Left lung (tissue), 4 donors: ENCODE measurements at regions not wholly inside any gene's neighbourhood (a gene's known extent, or its start where the extent isn't known, plus 50 kb on each side); places are given as distances from the start of the nearest gene placed in this dataset.
"Not testable (repeated sequence)": the region's sequence is repeated elsewhere in the genome, so short reads cannot be mapped to it uniquely, and the experiment has no call there.

Experiments
- ATAC-seq: fragments of 200-7000 bp; cut with Tn5 transposase; one replicate; pipeline ENCODE4 v1.9.1; 2020; ENCODE audit warnings: moderate library complexity
- DNase-seq, 4 donors: peaks; one replicate each; pipeline ENCODE4 v3.0.0-alpha.2; 2013 to 2020
- H3K27ac ChIP-seq, 2 donors: fragments of 200-600 bp; sonication (generic) in 1 of 2; one replicate each; pipeline versions ENCODE4 v1.5.0 to v1.8.0; 2020 to 2021
- H3K27me3 ChIP-seq, 2 donors: fragments of 200-600 bp; sonication (generic) in 1 of 2; one replicate each; pipeline versions ENCODE4 v1.5.0 to v1.8.0; 2020 to 2021
- H3K36me3 ChIP-seq, 2 donors: fragments of 200-600 bp; sonication (generic) in 1 of 2; one replicate each; pipeline versions ENCODE4 v1.5.0 to v1.8.0; 2020 to 2021
- H3K4me1 ChIP-seq, 2 donors: fragments of 200-600 bp; one replicate each; pipeline ENCODE4 v1.8.0; 2021
- H3K4me3 ChIP-seq, 2 donors: fragments of 200-600 bp; sonication (generic) in 1 of 2; one replicate each; pipeline versions ENCODE4 v1.5.0 to v1.8.0; 2020 to 2021; ENCODE audit warnings: mild to moderate bottlenecking in 1 of 2
- H3K9me3 ChIP-seq, 2 donors: fragments of 200-600 bp; sonication (generic) in 1 of 2; one replicate each; pipeline versions ENCODE4 v1.5.0 to v1.8.0; 2020 to 2021
- CTCF ChIP-seq, 2 donors: fragments of 200-600 bp; sonication (generic) in 1 of 2; IDR thresholded peaks; one replicate each; pipeline versions ENCODE4 v1.5.0 to v1.8.0; 2021; ENCODE audit warnings: antibody characterized with exemption in 2 of 2
- intact Hi-C, 2 donors: fragments of 100-400 bp; cut with DNase I; formaldehyde crosslinking; loops; one replicate each; pipeline versions ENCODE4 v1.11.2 to v1.14.2; 2022
- donor health status: DM: no; HTN: yes; CAD: no.
- donor health status: DM: no; HTN: no; CAD: no.

DNA sequence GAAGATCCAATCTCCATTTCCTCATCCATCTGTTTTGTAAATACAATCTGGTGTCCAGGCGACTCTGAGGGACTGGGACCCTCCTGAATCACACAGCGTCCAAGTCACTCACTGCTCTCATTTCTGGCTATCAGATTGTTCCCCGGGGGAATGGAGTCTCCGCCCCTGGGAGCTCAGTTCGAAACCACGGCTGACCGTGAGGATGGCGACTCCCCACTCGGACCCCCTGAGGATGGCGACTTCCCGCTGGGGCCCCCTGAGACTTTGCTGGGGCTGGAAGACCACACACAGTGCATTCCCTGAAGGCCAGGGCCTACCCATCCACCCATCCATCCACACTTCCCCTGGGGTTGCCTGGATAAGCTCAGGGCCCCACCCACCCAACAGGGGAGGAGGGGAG, 360.5 kb downstream of the BCL2L11 start:
- H3K27me3 ChIP-seq, H3K4me3 ChIP-seq, intact Hi-C loops, DNase-seq, H3K36me3 ChIP-seq, H3K27ac ChIP-seq, H3K9me3 ChIP-seq, ATAC-seq: not testable (repeated sequence)
- H3K4me1 ChIP-seq: peaks cover 0 to 21% of the 10 kb centered on the region in 2 donors

DNA sequence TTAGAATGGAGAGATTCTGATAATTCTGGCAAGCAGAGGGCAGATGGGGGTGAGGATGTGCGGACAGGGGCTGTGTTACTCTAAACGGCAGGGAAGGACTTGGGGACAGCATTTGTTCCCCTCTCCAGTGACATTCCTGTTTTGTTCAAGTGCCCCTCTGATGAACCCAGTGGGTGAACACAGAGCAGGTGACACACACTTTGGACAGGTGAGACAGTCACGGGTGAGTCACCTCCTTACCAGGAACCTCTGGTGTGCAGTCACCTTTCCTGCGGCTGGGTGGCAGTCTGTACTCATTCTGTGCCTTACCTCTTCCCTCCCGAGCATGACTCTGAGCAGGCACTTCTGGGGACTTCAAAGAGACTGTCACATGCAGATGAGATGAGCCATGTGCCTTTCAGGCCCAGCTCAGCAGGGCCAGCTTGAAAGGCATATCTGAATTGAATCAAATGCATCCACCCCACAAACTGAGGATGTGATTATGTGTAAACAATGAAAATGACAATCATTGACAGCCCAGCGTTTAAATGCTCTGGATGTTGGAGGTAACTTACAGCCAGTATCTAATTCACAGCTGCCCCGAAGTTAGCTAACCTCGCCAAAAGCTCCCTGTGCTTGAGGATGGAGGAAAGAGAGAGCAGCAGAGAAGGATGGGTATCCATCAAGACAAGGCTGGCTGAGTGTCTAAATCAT, 362.4 kb downstream of the BCL2L11 start:
- H3K9me3 ChIP-seq, DNase-seq, H3K4me3 ChIP-seq, H3K36me3 ChIP-seq, intact Hi-C loops, H3K27ac ChIP-seq, H3K27me3 ChIP-seq: not testable (repeated sequence)
- peak; percentile 92 for ATAC-seq
- H3K4me1 ChIP-seq: peaks cover 0 to 21% of the 10 kb centered on the region in 2 donors
- peak in 1 of 2 donors; percentile 8 for TF ChIP-seq CTCF (IDR thresholded peaks at IDR 0.05)

- H3K9me3 ChIP-seq, H3K27me3 ChIP-seq, intact Hi-C loops, H3K36me3 ChIP-seq, DNase-seq, ATAC-seq, H3K27ac ChIP-seq, H3K4me3 ChIP-seq: not testable (repeated sequence)
- peaks cover 0 to 16% of the 10 kb centered on the region in 2 donors for H3K4me1 ChIP-seq
Measured at GRCh38 chr2:111484097-111484496, 363.4 kb downstream of the BCL2L11 start.

- H3K4me1 ChIP-seq, H3K27ac ChIP-seq, H3K27me3 ChIP-seq, ATAC-seq, H3K9me3 ChIP-seq, H3K36me3 ChIP-seq, intact Hi-C loops, H3K4me3 ChIP-seq, DNase-seq: not testable (repeated sequence)
Measured at GRCh38 chr2:111485895-111486294, 365.2 kb downstream of the BCL2L11 start.

DNA sequence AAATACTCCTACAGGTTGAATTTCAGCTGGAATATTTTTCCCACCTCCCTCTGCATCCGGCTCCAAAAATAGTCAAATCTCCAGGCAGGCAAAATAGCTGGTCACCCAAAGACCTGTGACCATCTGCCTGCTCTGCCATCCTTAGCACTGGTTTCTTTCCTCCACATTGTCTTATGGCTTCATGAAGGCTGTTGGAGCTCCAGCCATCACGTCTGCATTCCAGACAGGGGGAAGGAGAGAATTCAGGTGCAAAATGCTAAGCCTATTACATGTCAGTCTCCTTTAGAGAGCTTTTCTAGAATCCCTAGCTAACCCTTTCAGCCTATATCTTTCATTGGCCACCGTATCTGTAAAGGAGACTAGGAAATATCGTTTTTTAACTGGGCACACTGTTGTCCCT, 367.7 kb downstream of the BCL2L11 start:
- intact Hi-C loops: not testable (repeated sequence)

GRCh38 chr2:111489460-111489859, 368.7 kb downstream of the BCL2L11 start:
- H3K27me3 ChIP-seq, DNase-seq, intact Hi-C loops, ATAC-seq, H3K4me3 ChIP-seq, H3K27ac ChIP-seq, H3K4me1 ChIP-seq, H3K36me3 ChIP-seq, H3K9me3 ChIP-seq: not testable (repeated sequence)

More for the DNA sequence above, 367.7 kb downstream of the BCL2L11 start:
- H3K9me3 ChIP-seq, H3K27ac ChIP-seq, DNase-seq, ATAC-seq, H3K36me3 ChIP-seq, H3K4me3 ChIP-seq, H3K4me1 ChIP-seq, H3K27me3 ChIP-seq: not testable (repeated sequence)

DNA sequence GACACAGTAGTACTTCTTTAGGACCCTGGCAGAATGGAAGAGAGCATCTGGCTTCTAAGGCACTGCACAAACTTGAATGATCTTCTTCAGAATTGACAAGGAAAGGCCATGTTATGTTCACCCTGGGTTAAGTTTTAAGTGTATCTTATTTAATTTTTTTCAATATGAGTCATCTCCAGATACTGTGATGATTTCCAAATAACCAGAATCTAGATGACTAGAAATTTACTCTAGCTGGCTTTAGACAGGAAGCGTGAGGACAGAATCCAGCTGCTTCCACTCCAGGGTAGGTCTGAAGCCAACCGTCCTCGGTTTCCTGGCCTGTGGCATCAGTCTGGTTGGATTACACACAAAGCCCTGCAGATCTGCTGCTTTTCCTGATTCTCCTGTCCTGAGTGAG, 370.5 kb downstream of the BCL2L11 start:
- ATAC-seq, H3K36me3 ChIP-seq, H3K9me3 ChIP-seq, H3K27me3 ChIP-seq, DNase-seq, H3K4me3 ChIP-seq, H3K27ac ChIP-seq, intact Hi-C loops: not testable (repeated sequence)
- H3K4me1 ChIP-seq: peaks cover 5 to 11% of the 10 kb centered on the region in 2 donors

DNA sequence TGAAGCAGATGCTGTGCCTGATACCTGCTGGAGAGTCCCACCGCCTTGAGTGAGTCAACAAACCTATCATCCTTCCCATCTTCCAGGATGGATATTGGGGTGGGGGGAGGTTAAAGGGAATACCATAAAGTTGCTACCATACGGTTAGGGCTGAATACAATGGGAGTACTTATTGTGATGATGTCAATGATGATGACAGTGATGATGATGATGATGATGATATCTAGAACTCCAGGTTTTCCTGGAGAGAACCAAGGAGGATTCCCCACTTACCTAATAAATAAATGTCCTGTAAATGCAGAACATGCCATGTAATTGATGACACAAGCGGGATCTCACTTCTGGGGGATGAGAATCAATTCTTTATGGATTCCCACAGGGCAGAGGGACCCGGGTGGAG, 370.9 kb downstream of the BCL2L11 start:
- H3K36me3 ChIP-seq, H3K27me3 ChIP-seq, H3K9me3 ChIP-seq, H3K27ac ChIP-seq, ATAC-seq, DNase-seq, intact Hi-C loops: not testable (repeated sequence)
- Histone ChIP-seq H3K4me3 (peak overlapping the region in 1 of 2 donors; percentile 6), H3K4me1 (peaks cover 5 to 12% of the 10 kb centered on the region in 2 donors)

GRCh38 chr2:111492995-111493719, 372.4 kb downstream of the BCL2L11 start:
- Histone ChIP-seq H3K27ac (peak overlapping the region; percentile 65 to 78), H3K4me1 (peaks cover 5 to 12% of the 10 kb centered on the region in 2 donors), H3K4me3 (peak overlapping the region in 1 of 2 donors; percentile 40)
- H3K9me3 ChIP-seq, intact Hi-C loops, H3K27me3 ChIP-seq, ATAC-seq, DNase-seq, H3K36me3 ChIP-seq: not testable (repeated sequence)

GRCh38 chr2:111493720-111494078, 373.0 kb downstream of the BCL2L11 start:
- peak overlapping the region in 1 of 2 donors; percentile 40 for H3K4me3 ChIP-seq
- H3K27me3 ChIP-seq, H3K36me3 ChIP-seq, H3K9me3 ChIP-seq, intact Hi-C loops: not testable (repeated sequence)
- peaks cover 5 to 12% of the 10 kb centered on the region in 2 donors for H3K4me1 ChIP-seq
- ATAC-seq (peak; percentile 47), DNase-seq (peak in 1 of 4 donors; percentile 64)
- peak overlapping the region; percentile 65 to 78 for H3K27ac ChIP-seq

- ATAC-seq: peak; percentile 45
- not testable (repeated sequence) for DNase-seq
Measured at GRCh38 chr2:111494288-111494980, 373.7 kb downstream of the BCL2L11 start.

DNA sequence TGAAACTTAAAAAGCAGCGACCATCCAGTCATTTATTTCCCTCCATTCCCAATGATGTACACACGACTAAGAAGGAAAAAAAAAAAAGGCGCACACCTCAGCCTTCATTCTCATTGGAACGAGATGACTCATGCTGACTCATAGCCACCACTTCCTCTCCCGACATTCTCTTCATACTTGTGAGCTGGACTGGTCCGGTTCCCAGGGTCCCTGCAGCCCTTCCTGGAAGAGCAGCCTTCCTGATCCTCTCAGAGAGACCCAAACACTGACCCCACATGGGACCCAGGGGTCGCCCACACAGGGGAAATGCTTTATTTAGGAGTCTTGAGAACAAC, 374.2 kb downstream of the BCL2L11 start:
- H3K27me3 ChIP-seq, DNase-seq, H3K9me3 ChIP-seq, intact Hi-C loops, H3K36me3 ChIP-seq: not testable (repeated sequence)
- peaks cover 5 to 12% of the 10 kb centered on the region in 2 donors for H3K4me1 ChIP-seq
- peak overlapping the region; percentile 78 for H3K27ac ChIP-seq
- peak overlapping the region in 1 of 2 donors; percentile 40 for H3K4me3 ChIP-seq
- peak; percentile 89 for ATAC-seq

More at GRCh38 chr2:111494288-111494980, 373.7 kb downstream of the BCL2L11 start:
- Histone ChIP-seq H3K4me3 (peak overlapping the region in 1 of 2 donors; percentile 40), H3K27ac (peak overlapping the region; percentile 78), H3K4me1 (peaks cover 5 to 12% of the 10 kb centered on the region in 2 donors)
- H3K9me3 ChIP-seq, H3K36me3 ChIP-seq, H3K27me3 ChIP-seq, intact Hi-C loops: not testable (repeated sequence)
